ENCODE measurements at regions not wholly inside any gene's neighbourhood (a gene's known extent, or its start where the extent isn't known, plus 50 kb on each side); places are given as distances from the start of the nearest gene placed in this dataset.

DNA sequence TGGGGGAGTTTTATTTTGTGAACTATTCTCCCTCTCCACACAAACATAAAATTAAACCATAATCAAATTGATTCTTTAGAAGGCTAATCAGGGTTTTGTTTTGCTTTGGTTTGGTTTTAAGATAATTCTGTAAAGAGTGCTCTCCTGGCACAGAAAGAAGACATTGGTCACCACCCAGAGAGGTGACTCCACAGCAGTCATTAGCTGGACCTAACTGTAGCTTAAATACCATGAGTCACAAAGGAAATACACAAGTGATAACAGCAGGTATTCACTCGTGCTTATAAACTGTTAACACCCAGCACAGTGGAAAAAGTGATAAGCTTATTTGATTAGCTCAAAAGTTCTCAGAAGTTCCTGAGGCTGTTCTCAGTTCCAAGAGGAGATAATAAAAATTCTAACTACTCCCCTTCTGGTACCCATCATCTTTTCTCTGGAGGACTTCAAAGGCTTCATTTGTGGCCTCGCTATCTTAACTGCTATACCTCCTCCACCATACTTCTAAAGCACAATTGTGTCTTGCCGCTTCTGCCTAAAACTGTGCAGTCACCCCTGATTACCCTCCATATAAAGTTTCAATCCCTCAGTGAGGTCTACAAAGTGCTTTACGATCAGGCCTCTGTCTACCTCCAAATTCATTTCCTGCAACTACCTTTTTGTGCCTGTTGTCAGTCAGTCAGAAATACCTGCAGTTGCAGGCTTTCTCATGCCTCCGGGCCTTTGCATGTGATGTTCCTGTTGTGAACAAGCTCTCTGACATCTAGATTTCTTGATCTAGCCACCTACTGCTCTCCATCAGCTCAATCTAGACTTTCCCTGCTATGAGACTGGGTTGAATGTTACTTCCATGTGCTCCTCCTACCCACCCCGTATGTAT, 201.1 kb downstream of the SAMD5 start (continued):
- TF ChIP-seq, protein P1, sequence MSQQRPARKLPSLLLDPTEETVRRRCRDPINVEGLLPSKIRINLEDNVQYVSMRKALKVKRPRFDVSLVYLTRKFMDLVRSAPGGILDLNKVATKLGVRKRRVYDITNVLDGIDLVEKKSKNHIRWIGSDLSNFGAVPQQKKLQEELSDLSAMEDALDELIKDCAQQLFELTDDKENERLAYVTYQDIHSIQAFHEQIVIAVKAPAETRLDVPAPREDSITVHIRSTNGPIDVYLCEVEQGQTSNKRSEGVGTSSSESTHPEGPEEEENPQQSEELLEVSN (IDR thresholded peaks at IDR 0.05) = no peak
- TF ChIP-seq, protein P2, sequence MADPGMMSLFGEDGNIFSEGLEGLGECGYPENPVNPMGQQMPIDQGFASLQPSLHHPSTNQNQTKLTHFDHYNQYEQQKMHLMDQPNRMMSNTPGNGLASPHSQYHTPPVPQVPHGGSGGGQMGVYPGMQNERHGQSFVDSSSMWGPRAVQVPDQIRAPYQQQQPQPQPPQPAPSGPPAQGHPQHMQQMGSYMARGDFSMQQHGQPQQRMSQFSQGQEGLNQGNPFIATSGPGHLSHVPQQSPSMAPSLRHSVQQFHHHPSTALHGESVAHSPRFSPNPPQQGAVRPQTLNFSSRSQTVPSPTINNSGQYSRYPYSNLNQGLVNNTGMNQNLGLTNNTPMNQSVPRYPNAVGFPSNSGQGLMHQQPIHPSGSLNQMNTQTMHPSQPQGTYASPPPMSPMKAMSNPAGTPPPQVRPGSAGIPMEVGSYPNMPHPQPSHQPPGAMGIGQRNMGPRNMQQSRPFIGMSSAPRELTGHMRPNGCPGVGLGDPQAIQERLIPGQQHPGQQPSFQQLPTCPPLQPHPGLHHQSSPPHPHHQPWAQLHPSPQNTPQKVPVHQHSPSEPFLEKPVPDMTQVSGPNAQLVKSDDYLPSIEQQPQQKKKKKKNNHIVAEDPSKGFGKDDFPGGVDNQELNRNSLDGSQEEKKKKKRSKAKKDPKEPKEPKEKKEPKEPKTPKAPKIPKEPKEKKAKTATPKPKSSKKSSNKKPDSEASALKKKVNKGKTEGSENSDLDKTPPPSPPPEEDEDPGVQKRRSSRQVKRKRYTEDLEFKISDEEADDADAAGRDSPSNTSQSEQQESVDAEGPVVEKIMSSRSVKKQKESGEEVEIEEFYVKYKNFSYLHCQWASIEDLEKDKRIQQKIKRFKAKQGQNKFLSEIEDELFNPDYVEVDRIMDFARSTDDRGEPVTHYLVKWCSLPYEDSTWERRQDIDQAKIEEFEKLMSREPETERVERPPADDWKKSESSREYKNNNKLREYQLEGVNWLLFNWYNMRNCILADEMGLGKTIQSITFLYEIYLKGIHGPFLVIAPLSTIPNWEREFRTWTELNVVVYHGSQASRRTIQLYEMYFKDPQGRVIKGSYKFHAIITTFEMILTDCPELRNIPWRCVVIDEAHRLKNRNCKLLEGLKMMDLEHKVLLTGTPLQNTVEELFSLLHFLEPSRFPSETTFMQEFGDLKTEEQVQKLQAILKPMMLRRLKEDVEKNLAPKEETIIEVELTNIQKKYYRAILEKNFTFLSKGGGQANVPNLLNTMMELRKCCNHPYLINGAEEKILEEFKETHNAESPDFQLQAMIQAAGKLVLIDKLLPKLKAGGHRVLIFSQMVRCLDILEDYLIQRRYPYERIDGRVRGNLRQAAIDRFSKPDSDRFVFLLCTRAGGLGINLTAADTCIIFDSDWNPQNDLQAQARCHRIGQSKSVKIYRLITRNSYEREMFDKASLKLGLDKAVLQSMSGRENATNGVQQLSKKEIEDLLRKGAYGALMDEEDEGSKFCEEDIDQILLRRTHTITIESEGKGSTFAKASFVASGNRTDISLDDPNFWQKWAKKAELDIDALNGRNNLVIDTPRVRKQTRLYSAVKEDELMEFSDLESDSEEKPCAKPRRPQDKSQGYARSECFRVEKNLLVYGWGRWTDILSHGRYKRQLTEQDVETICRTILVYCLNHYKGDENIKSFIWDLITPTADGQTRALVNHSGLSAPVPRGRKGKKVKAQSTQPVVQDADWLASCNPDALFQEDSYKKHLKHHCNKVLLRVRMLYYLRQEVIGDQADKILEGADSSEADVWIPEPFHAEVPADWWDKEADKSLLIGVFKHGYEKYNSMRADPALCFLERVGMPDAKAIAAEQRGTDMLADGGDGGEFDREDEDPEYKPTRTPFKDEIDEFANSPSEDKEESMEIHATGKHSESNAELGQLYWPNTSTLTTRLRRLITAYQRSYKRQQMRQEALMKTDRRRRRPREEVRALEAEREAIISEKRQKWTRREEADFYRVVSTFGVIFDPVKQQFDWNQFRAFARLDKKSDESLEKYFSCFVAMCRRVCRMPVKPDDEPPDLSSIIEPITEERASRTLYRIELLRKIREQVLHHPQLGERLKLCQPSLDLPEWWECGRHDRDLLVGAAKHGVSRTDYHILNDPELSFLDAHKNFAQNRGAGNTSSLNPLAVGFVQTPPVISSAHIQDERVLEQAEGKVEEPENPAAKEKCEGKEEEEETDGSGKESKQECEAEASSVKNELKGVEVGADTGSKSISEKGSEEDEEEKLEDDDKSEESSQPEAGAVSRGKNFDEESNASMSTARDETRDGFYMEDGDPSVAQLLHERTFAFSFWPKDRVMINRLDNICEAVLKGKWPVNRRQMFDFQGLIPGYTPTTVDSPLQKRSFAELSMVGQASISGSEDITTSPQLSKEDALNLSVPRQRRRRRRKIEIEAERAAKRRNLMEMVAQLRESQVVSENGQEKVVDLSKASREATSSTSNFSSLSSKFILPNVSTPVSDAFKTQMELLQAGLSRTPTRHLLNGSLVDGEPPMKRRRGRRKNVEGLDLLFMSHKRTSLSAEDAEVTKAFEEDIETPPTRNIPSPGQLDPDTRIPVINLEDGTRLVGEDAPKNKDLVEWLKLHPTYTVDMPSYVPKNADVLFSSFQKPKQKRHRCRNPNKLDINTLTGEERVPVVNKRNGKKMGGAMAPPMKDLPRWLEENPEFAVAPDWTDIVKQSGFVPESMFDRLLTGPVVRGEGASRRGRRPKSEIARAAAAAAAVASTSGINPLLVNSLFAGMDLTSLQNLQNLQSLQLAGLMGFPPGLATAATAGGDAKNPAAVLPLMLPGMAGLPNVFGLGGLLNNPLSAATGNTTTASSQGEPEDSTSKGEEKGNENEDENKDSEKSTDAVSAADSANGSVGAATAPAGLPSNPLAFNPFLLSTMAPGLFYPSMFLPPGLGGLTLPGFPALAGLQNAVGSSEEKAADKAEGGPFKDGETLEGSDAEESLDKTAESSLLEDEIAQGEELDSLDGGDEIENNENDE (IDR thresholded peaks at IDR 0.05; ENCODE audit: insufficient replicate concordance, low read length) = no peak

Measured in H1 (cell line).